Smooth muscle cell (in vitro differentiated cells): ENCODE measurements at regions not wholly inside any gene's neighbourhood (a gene's known extent, or its start where the extent isn't known, plus 50 kb on each side); places are given as distances from the start of the nearest gene placed in this dataset.

ENCODE experiments used
- DNase-seq: peaks from one replicate; lab custom pipeline; 2025; ENCODE audit not compliant: unreplicated experiment; lab: John Stamatoyannopoulos, UW
- H2AFZ ChIP-seq: fragments of 200-600 bp; sonication (generic); 2 replicates; pipeline ENCODE4 v1.6.0; 2016; ENCODE audit warnings: antibody characterized with exemption, low read depth, mild to moderate bottlenecking
- H3F3A ChIP-seq: fragments of 200-600 bp; sonication (generic); 2 replicates; pipeline ENCODE4 v1.6.0; 2017; ENCODE audit warnings: antibody characterized with exemption, low read depth
- H3K27ac ChIP-seq: fragments of 200-600 bp; sonication (generic); 2 replicates; pipeline ENCODE4 v1.5.1; 2016; ENCODE audit warnings: low read depth, mild to moderate bottlenecking
- H3K27me3 ChIP-seq: fragments of 200-600 bp; sonication (generic); 2 replicates; pipeline ENCODE4 v1.6.1; 2016; ENCODE audit warnings: low read depth, mild to moderate bottlenecking
- H3K36me3 ChIP-seq: fragments of 200-600 bp; sonication (generic); 2 replicates; pipeline ENCODE4 v1.5.1; 2016; ENCODE audit warnings: low read depth
- H3K4me1 ChIP-seq: fragments of 200-600 bp; sonication (generic); 2 replicates; pipeline ENCODE4 v1.5.1; 2016; ENCODE audit warnings: low read depth
- H3K4me2 ChIP-seq: fragments of 200-600 bp; sonication (generic); 2 replicates; pipeline ENCODE4 v1.6.0; 2016; ENCODE audit warnings: mild to moderate bottlenecking
- H3K4me3 ChIP-seq: fragments of 200-600 bp; sonication (generic); 2 replicates; pipeline ENCODE4 v1.5.1; 2016; ENCODE audit warnings: mild to moderate bottlenecking
- H3K79me2 ChIP-seq: fragments of 200-600 bp; sonication (generic); 2 replicates; pipeline ENCODE4 v1.6.0; 2016; ENCODE audit warnings: low read depth, mild to moderate bottlenecking
- H3K9ac ChIP-seq: fragments of 200-600 bp; sonication (generic); 2 replicates; pipeline ENCODE4 v1.6.0; 2016; ENCODE audit warnings: low read depth
- H3K9me3 ChIP-seq: fragments of 200-600 bp; sonication (generic); replicated peaks from 2 replicates; pipeline ENCODE4 v1.5.1; 2016; ENCODE audit warnings: low read depth
- H4K20me1 ChIP-seq: fragments of 200-600 bp; sonication (generic); 2 replicates; pipeline ENCODE4 v1.6.0; 2016; ENCODE audit warnings: low read depth
- WGBS: methylation state at CpG from one replicate; pipeline ENCODE4 v1.1.7; 2016; ENCODE audit warnings: low lambda C conversion rate; 5-methylcytosine and 5-hydroxymethylcytosine counted together
- TF ChIP-seq, protein P1 (sequence below): fragments of 200-600 bp; sonication (generic); IDR thresholded peaks from 2 replicates; pipeline ENCODE4 v1.5.1; 2017; ENCODE audit warnings: borderline replicate concordance, mild to moderate bottlenecking, antibody characterized with exemption; ENCODE audit not compliant: insufficient read depth, poor library complexity, severe bottlenecking

DNA sequence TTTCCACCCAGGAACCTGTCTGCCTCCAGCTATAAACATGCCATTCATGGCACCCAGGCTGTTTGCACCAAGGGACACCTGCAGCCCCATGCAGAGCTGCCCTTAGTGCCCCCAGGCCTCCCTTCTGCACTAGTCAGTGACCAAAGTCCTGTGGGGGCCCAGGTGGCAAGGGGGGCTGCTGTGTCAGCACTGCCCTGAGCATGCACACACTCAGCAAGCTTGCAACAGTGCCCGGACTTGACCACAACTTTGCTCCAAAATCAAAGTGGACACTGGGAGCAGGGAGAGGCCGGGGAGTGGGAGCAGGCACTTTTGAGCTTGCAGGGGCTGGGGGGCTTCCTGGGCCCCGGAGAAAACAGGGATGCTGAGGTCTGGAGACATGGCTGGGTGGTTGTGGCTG, 192.9 kb upstream of the MBL2 start:
- no peak for DNase-seq
- Histone ChIP-seq H4K20me1 (no peaks in the 10 kb centered on the region), H3K4me1 (no peaks in the 10 kb centered on the region), H3K4me2 (no peak overlapping the region), H3K27ac (no peak overlapping the region), H3K79me2 (no peaks in the 10 kb centered on the region), H3K9ac (no peak overlapping the region), H3K9me3 (no peaks in the 10 kb centered on the region), H3K36me3 (no peaks in the 10 kb centered on the region), H3K4me3 (no peak overlapping the region), H3K27me3 (no peaks in the 10 kb centered on the region), H3F3A (no peaks in the 10 kb centered on the region), H2AFZ (no peak overlapping the region)
- WGBS, result 96% methylated on average over 3 of the region's 3 CpGs
- TF ChIP-seq, protein P1, sequence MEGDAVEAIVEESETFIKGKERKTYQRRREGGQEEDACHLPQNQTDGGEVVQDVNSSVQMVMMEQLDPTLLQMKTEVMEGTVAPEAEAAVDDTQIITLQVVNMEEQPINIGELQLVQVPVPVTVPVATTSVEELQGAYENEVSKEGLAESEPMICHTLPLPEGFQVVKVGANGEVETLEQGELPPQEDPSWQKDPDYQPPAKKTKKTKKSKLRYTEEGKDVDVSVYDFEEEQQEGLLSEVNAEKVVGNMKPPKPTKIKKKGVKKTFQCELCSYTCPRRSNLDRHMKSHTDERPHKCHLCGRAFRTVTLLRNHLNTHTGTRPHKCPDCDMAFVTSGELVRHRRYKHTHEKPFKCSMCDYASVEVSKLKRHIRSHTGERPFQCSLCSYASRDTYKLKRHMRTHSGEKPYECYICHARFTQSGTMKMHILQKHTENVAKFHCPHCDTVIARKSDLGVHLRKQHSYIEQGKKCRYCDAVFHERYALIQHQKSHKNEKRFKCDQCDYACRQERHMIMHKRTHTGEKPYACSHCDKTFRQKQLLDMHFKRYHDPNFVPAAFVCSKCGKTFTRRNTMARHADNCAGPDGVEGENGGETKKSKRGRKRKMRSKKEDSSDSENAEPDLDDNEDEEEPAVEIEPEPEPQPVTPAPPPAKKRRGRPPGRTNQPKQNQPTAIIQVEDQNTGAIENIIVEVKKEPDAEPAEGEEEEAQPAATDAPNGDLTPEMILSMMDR, result no peak

DNA sequence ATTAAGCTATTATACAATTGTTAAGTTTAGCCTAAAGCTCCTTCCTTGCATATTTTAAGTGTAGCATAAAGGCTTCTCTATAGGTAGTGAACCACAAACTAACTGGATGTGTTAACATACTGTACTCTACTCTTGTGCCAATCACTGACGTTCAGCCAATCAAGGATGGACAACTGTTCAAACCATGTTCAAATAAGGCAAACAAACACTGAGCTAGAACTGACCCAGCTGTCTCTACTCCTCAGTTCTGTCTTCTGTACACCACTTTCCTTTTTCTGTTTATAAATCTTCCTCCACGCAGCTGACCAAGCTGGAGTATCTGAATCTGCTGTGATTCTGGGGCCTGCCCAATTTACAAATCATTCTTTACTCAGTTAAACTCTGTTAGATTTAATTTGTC, 188.7 kb upstream of the MBL2 start:
- Histone ChIP-seq H3K79me2 (no peaks in the 10 kb centered on the region), H3F3A (peaks cover 6% of the 10 kb centered on the region), H3K4me1 (peaks cover 5% of the 10 kb centered on the region), H4K20me1 (no peaks in the 10 kb centered on the region), H3K9ac (no peak overlapping the region), H2AFZ (peak overlapping the region; percentile 71), H3K27ac (peak overlapping the region; percentile 6), H3K9me3 (no peaks in the 10 kb centered on the region), H3K4me2 (peak overlapping the region; percentile 2), H3K4me3 (no peak overlapping the region), H3K36me3 (no peaks in the 10 kb centered on the region), H3K27me3 (no peaks in the 10 kb centered on the region)
- no peak for DNase-seq
- TF ChIP-seq, protein P1, result no peak
- WGBS, result 53% methylated on average over 2 of the region's 2 CpGs

DNA sequence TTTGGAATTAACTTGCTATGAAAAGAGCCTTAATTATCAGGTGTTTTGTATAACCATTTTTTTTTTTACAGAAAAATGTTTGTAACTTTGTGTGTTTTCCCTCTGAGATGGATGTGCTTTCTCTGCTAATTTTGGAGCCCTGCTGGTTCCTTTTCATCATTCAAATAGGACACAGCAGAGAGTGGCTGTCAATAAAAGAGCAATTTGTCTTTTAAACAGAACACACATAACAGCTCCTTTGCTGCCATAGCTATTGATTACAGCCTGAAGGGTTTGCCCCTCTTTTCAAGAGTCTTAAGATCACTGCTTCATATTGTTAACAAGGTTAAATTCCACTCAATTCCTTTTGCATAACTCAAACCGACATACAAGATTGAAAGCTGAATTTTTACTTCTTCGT, 187.2 kb upstream of the MBL2 start:
- H3K4me3 ChIP-seq, result no peak overlapping the region

DNA sequence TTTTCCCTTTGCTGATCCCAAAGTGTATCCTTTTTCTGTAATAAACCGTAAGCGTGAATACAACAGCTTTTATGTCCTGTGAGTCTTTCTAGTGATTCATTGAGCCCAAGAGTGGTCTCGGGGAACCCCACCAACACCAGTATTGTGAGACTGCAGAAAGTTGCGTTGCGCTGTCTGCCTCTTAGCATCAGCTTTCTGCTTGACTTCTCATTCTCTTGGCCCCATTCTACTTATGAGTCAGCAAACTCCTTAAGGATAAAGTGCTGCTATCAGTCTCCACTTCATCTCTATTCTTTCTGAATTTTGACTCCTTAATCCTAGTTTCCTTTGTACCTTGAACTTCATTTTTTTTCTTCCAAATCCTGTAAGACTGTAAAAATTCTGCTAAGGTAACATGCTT, 184.3 kb upstream of the MBL2 start:
- peaks cover 5% of the 10 kb centered on the region for H3K4me1 ChIP-seq
- peak overlapping the region; percentile 44 for H3K9ac ChIP-seq
- 38% methylated on average over 5 of the region's 5 CpGs for WGBS
- no peaks in the 10 kb centered on the region for H3K9me3 ChIP-seq
- TF ChIP-seq, protein P1, result no peak
- DNase-seq, result no peak
- H3K79me2 ChIP-seq, result no peaks in the 10 kb centered on the region
- no peak overlapping the region for H2AFZ ChIP-seq
- H3K4me2 ChIP-seq, result peak overlapping the region; percentile 79
- H3K36me3 ChIP-seq, result no peaks in the 10 kb centered on the region
- peaks cover 18% of the 10 kb centered on the region for H3F3A ChIP-seq
- peak overlapping the region; percentile 89 for H3K27ac ChIP-seq
- H3K27me3 ChIP-seq, result no peaks in the 10 kb centered on the region
- H3K4me3 ChIP-seq, result no peak overlapping the region
- H4K20me1 ChIP-seq, result no peaks in the 10 kb centered on the region

More for the DNA sequence above, 187.2 kb upstream of the MBL2 start:
- H3K9me3 ChIP-seq, result no peaks in the 10 kb centered on the region
- no peak overlapping the region for H2AFZ ChIP-seq
- DNase-seq, result no peak
- no peak overlapping the region for H3K27ac ChIP-seq
- H3F3A ChIP-seq, result peaks cover 18% of the 10 kb centered on the region
- no peak overlapping the region for H3K9ac ChIP-seq
- H4K20me1 ChIP-seq, result no peaks in the 10 kb centered on the region
- 95% methylated on average over 2 of the region's 2 CpGs for WGBS
- H3K79me2 ChIP-seq, result no peaks in the 10 kb centered on the region
- no peak overlapping the region for H3K4me2 ChIP-seq
- TF ChIP-seq, protein P1, result no peak
- H3K27me3 ChIP-seq, result no peaks in the 10 kb centered on the region
- peaks cover 5% of the 10 kb centered on the region for H3K4me1 ChIP-seq
- no peaks in the 10 kb centered on the region for H3K36me3 ChIP-seq
